HCT116 (cell line): ENCODE measurements at regions not wholly inside any gene's neighbourhood (a gene's known extent, or its start where the extent isn't known, plus 50 kb on each side); places are given as distances from the start of the nearest gene placed in this dataset.
A peak's percentile ranks its signal among the peaks of the same experiment; 100 is the strongest.

Source experiments
- ATAC-seq: fragments of 200-7000 bp; cut with Tn5 transposase; 2 replicates; pipeline ENCODE4 v1.9.1; 2020; ENCODE audit warnings: mild to moderate bottlenecking, moderate library complexity
- BruUV-seq: library from RNA; stranded (reverse); fragments of 400-500 nt; replicated peaks from 2 replicates; lab custom pipeline; 2021; lab: Mats Ljungman, UMichigan
- CTCF ChIA-PET: fragments of 300-600 bp; sonication (Branson Sonifier 250); formaldehyde crosslinking; loops from one replicate; lab custom pipeline; 2021; ENCODE audit warnings: antibody characterized with exemption; lab: Charles Lee
- POLR2A ChIA-PET: fragments of 300-600, 350-600 bp; sonication (Branson Sonifier 250); formaldehyde crosslinking; loops from one replicate; lab custom pipeline; 2021; ENCODE audit warnings: antibody characterized with exemption; lab: Charles Lee
- RAD21 ChIA-PET, 2 experiments: fragments of 300-600 bp; sonication (Branson Sonifier 250); formaldehyde crosslinking; loops; one replicate each; lab custom pipeline; 2023; ENCODE audit warnings: low total read pairs in 2 of 2; ENCODE audit not compliant: uncharacterized antibody in 2 of 2, unreplicated experiment in 2 of 2, low non-redundant PET in 1 of 2; lab: Charles Lee
- DNase-seq: peaks from one replicate; pipeline ENCODE4 v3.0.0-alpha.2; 2010; ENCODE audit warnings: low read depth, low spot score
- H2AFZ ChIP-seq: fragments of 200-600 bp; shearing (Covaris generic), sonication (generic); 2 replicates; pipeline ENCODE4 v1.6.1; 2017; ENCODE audit warnings: low read depth, mixed run types, mixed read lengths, antibody characterized with exemption, low read length; ENCODE audit not compliant: poor library complexity, severe bottlenecking
- H3K27ac ChIP-seq: 2 replicates; pipeline ENCODE4 v1.5.1; 2012; ENCODE audit warnings: low read depth, low read length
- H3K27me3 ChIP-seq: fragments of 200-600 bp; sonication (generic); 2 replicates; pipeline ENCODE4 v1.6.1; 2016; ENCODE audit warnings: mixed run types, low read length, mixed read lengths; ENCODE audit not compliant: insufficient read depth
- H3K36me3 ChIP-seq, 2 experiments: fragments of 200-500 bp in 1 of 2; fragments of 200-600 bp in 1 of 2; sonication (Bioruptor generic) in 1 of 2; sonication (generic) in 1 of 2; 2 replicates each; pipeline versions ENCODE4 v1.5.1 to v1.6.1; 2014 to 2016; ENCODE audit warnings: low read length in 2 of 2, inconsistent platforms in 1 of 2, mixed read lengths in 1 of 2, mixed run types in 1 of 2; ENCODE audit not compliant: insufficient read depth in 2 of 2, control insufficient read depth in 1 of 2
- H3K4me1 ChIP-seq, 2 experiments: fragments of 200-600 bp in 1 of 2; sonication (generic) in 1 of 2; 2 replicates each; pipeline versions ENCODE4 v1.5.1 to v1.6.1; 2012 to 2017; ENCODE audit warnings: low read length in 2 of 2, inconsistent platforms in 1 of 2, mild to moderate bottlenecking in 1 of 2, mixed read lengths in 1 of 2, mixed run types in 1 of 2, moderate library complexity in 1 of 2; ENCODE audit not compliant: insufficient read depth in 2 of 2, control insufficient read depth in 1 of 2
- H3K4me2 ChIP-seq: fragments of 200-600 bp; sonication (generic); 2 replicates; pipeline ENCODE4 v1.6.1; 2017; ENCODE audit warnings: mixed run types, low read length, mixed read lengths
- H3K4me3 ChIP-seq, 2 experiments: fragments of 200-600 bp in 1 of 2; sonication (generic) in 1 of 2; replicated peaks in 1 of 2; 2 replicates each; pipeline ENCODE4 v1.5.1; 2011 to 2016; ENCODE audit warnings: low read length in 2 of 2, control low read depth in 1 of 2, low read depth in 1 of 2, mild to moderate bottlenecking in 1 of 2, mixed read lengths in 1 of 2, mixed run types in 1 of 2
- H3K79me2 ChIP-seq: fragments of 200-600 bp; sonication (generic); 2 replicates; pipeline ENCODE4 v1.6.1; 2017; ENCODE audit warnings: mild to moderate bottlenecking, mixed run types, low read length, moderate library complexity, mixed read lengths; ENCODE audit not compliant: insufficient read depth
- H3K9ac ChIP-seq: fragments of 200-600 bp; sonication (generic); 2 replicates; pipeline ENCODE4 v1.6.1; 2016; ENCODE audit warnings: low read length, mixed read lengths
- H3K9me2 ChIP-seq: fragments of 200-600 bp; sonication (generic), shearing (Covaris generic); 2 replicates; pipeline ENCODE4 v1.6.1; 2017; ENCODE audit warnings: mixed run types, mild to moderate bottlenecking, moderate library complexity; ENCODE audit not compliant: insufficient read depth
- H3K9me3 ChIP-seq, 2 experiments: fragments of 200-500 bp in 1 of 2; fragments of 200-600 bp in 1 of 2; sonication (Bioruptor generic) in 1 of 2; sonication (generic) in 1 of 2; 2 replicates each; pipeline ENCODE4 v1.6.1; 2014 to 2017; ENCODE audit warnings: low read length in 2 of 2, mixed read lengths in 2 of 2, inconsistent platforms in 1 of 2, low read depth in 1 of 2, mild to moderate bottlenecking in 1 of 2, mixed run types in 1 of 2, moderate library complexity in 1 of 2; ENCODE audit not compliant: control insufficient read depth in 1 of 2, insufficient read depth in 1 of 2
- H4K20me1 ChIP-seq: fragments of 200-600 bp; sonication (generic), shearing (Covaris generic); 2 replicates; pipeline ENCODE4 v1.6.1; 2017; ENCODE audit warnings: mixed run types, mild to moderate bottlenecking, moderate library complexity; ENCODE audit not compliant: insufficient read depth
- ATF3 ChIP-seq: IDR thresholded peaks from 2 replicates; pipeline ENCODE4 v1.6.1; 2012
- CBX3 ChIP-seq: IDR thresholded peaks from 2 replicates; pipeline ENCODE4 v1.6.1; 2012; ENCODE audit warnings: low read depth
- EGR1 ChIP-seq: IDR thresholded peaks from 2 replicates; pipeline ENCODE4 v1.6.1; 2012; ENCODE audit warnings: low read depth
- ELF1 ChIP-seq: IDR thresholded peaks from 2 replicates; pipeline ENCODE4 v1.6.1; 2012; ENCODE audit warnings: low read depth, borderline replicate concordance
- MAX ChIP-seq: IDR thresholded peaks from 2 replicates; pipeline ENCODE4 v1.6.1; 2012
- POLR2AphosphoS5 ChIP-seq: IDR thresholded peaks from 2 replicates; pipeline ENCODE4 v1.6.1; 2011; ENCODE audit warnings: mild to moderate bottlenecking, low read depth, low read length, moderate library complexity
- REST ChIP-seq: IDR thresholded peaks from 2 replicates; pipeline ENCODE4 v1.6.1; 2012; ENCODE audit warnings: low read depth
- SP1 ChIP-seq: IDR thresholded peaks from 2 replicates; pipeline ENCODE4 v1.6.1; 2012; ENCODE audit warnings: low read depth
- SRF ChIP-seq: IDR thresholded peaks from 2 replicates; pipeline ENCODE4 v1.6.1; 2012; ENCODE audit warnings: low read depth
- TCF7L2 ChIP-seq: IDR thresholded peaks from 2 replicates; pipeline ENCODE4 v1.7.0; 2011; ENCODE audit warnings: borderline replicate concordance, inconsistent platforms; ENCODE audit not compliant: insufficient read depth, insufficient read length; ENCODE audit errors: extremely low read depth
- ZBTB33 ChIP-seq: IDR thresholded peaks from 2 replicates; pipeline ENCODE4 v1.6.1; 2011; ENCODE audit warnings: mild to moderate bottlenecking, low read length, moderate library complexity; ENCODE audit not compliant: insufficient replicate concordance; ENCODE audit errors: extremely low read depth
- ZFX ChIP-seq: fragments of 450-650 bp; IDR thresholded peaks from 2 replicates; pipeline ENCODE4 v1.6.1; 2017
- ZNF274 ChIP-seq: fragments of 200-500 bp; sonication (Bioruptor generic); IDR thresholded peaks from 2 replicates; pipeline ENCODE4 v1.6.1; 2014; ENCODE audit warnings: mild to moderate bottlenecking, low read depth, low read length, inconsistent platforms
- intact Hi-C: fragments of 100-400 bp; cut with micrococcal nuclease; formaldehyde crosslinking; loops from 2 replicates; pipeline ENCODE4 v1.10.0; 2022

GRCh38 chr4:123547216-123548165 is 150.9 kb downstream of the SPRY1 start:
- TF ChIP-seq CBX3: peak; percentile 38; the same call in 1 of the 2 replicates
- peak; percentile 64; the same call in 1 of the 2 replicates for TF ChIP-seq MAX
- no peak for TF ChIP-seq ELF1
- TF ChIP-seq EGR1: no peak
- no peak for TF ChIP-seq TCF7L2
- no peak for TF ChIP-seq REST
- no peak for TF ChIP-seq ZFX
- no peak for TF ChIP-seq SP1
- no peak for TF ChIP-seq ATF3
- TF ChIP-seq ZBTB33: no peak
- no peak for TF ChIP-seq SRF
- TF ChIP-seq ZNF274: no peak
- no peak for TF ChIP-seq POLR2AphosphoS5
- H3K36me3 ChIP-seq: no peaks in the 10 kb centered on the region
- H3K27ac ChIP-seq: no peak overlapping the region
- peak; percentile 79 for ATAC-seq
- DNase-seq: no peak
- no peak overlapping the region for H3K9ac ChIP-seq
- no peaks in the 10 kb centered on the region for H3K9me3 ChIP-seq
- BruUV-seq: no TSS peak
- CTCF ChIA-PET: no interaction called here
- H3K4me3 ChIP-seq: no peak overlapping the region; a peak in 1 of 4 replicates
- no peaks in the 10 kb centered on the region for H4K20me1 ChIP-seq
- H3K9me2 ChIP-seq: no peaks in the 10 kb centered on the region
- H3K4me1 ChIP-seq: peaks cover 3 to 11% of the 10 kb centered on the region in 2 experiments; a peak in 2 of 4 replicates
- RAD21 ChIA-PET: no interaction called here
- peak overlapping the region; percentile 6 for H2AFZ ChIP-seq
- H3K4me2 ChIP-seq: peak overlapping the region; percentile 45
- POLR2A ChIA-PET: no interaction called here
- intact Hi-C loops: no loop called here
- no peaks in the 10 kb centered on the region for H3K27me3 ChIP-seq
- no peaks in the 10 kb centered on the region for H3K79me2 ChIP-seq
